HG03066 (cell line): ENCODE measurements at regions not wholly inside any gene's neighbourhood (a gene's known extent, or its start where the extent isn't known, plus 50 kb on each side); places are given as distances from the start of the nearest gene placed in this dataset.
"Not testable (repeated sequence)": the region's sequence is repeated elsewhere in the genome, so short reads cannot be mapped to it uniquely, and the experiment has no call there.

ENCODE experiments used
- ATAC-seq: cut with Tn5 transposase; IDR thresholded peaks from one replicate; pipeline ENCODE4 v1.9.1; 2021; ENCODE audit warnings: low read depth; ENCODE audit not compliant: unreplicated experiment

GRCh38 chr1:234772345-234773147, 162.6 kb upstream of the IRF2BP2 start:
- ATAC-seq, result peak; percentile 85

DNA sequence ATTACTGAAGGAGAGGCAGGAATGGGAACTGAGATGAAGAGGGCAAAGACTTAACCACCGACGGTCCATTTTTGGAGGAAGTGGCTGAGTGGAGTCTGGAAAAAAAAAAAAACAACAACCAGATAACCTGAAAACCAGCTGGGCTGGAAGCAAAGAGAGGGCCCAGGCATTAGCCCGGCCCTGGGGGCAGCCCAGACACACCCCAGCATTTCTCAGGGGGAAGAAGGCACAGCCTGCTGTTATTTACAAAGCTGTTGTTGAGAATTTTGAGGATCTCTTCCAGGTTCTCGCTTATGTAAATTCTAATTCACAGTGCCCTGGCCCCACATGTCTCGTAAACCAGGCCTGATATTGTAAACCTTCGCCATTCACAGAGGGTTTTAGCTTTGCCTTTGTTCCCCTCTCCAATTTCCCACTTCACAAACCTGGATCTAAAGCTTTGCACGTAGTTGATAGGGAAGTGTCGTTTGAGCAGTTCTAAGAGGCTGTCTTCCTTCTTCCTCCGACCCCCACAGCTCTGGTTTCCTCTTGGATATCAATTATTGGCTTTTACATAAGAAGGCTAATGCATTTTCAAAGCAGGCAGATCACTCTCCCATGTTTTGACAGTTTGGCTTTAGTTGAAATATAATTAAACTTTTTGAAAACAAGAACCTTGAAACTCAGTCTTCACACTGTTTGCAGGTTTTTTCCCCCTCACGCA, 161.8 kb upstream of the IRF2BP2 start:
- no peak for ATAC-seq

DNA sequence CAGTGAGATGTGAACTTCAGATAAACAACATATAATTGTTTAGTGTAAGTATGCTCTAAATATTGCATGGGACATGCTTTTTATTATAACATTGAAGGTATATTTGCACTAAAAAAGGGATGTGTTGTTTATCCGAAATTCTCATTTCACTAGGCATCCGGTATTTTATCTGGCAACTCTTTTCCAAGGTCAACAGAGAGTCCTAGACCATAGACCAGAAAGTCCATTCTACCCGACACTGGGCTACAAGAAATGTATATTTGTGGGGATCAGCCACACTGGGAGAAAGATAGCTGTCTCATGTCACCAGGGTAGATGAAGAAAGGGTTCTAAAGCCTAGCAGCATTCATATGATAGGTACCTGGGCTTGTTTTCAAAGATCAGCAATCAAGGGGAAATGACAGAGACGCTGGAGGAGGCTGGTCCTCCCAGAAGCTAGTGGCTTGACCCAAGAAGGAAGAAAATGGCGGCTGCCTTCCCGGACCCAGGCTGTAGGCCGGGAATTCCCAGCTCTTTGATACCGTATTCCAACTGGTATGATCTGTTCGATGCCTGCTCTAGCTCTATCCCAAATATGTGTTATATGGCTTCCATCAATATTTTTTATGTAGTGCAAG, 161.1 kb upstream of the IRF2BP2 start:
- no peak for ATAC-seq

- no peak for ATAC-seq
Measured at GRCh38 chr1:234769986-234770795, 160.2 kb upstream of the IRF2BP2 start.

DNA sequence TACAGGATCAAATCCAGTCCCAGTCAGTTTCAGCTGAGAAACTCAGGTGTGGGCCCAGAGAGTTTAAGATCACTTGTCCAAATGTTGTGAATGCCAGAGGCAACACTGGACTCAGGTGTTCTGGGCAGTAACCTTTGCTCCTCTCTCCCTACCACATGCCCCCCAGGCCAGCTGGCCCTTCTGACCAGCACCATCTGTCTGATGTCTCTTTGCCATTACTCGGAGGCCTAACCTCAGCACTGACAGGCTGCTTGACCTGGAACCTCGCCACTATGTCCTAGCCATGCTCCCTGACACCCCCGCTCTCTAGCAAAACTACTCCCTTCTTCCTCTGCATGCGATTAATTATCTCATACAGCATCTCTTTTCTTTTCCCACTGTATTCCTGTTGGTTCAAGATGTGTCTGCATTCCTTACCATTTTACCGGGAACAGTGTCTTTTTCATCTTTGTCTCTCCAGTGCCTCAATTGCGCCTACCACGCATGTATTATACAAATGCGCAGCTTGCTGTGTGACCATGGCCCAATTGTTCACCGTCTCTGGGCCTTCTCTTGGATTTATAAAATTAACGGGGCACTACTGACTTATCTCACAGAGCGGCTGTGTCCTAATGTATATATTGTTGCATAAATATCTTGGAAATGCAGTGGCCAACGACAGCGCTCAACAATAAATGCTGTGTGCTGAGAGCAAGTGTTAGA, 159.5 kb upstream of the IRF2BP2 start:
- ATAC-seq, result no peak

DNA sequence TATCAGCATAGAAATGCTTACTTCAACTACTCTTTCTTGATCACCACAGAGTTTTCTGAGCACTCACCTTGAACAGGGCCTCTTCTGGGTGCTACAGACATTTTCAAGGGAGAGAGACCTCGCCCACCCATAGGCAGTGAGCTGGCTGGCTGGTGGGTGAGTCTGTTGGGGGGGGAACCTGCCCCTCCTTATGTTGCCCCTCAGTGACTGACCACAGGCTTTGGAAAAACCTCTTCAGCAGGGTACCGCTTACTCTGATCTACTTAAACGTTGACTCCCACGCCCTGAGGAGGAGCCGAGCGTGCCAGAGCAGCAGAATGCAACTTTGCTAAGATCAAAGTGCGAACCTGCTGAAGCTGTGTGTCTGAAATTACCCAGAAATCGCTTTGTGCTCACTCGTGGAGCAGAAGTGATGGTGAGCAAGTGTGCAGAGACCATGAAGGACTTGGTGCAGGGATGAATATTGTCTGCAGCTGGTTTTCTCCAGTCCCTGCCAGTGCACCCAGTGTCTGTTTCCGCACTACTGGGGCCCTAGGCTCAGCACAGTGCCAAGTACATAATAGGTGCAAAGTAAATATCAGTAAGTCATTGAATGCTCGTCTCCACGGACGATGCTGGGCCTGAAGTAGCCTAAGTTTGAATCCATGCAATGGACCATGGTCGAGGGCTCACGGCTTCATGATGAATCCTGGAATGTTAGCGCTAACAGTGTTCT, 158.7 kb upstream of the IRF2BP2 start:
- ATAC-seq, result no peak

- ATAC-seq, result no peak
Measured at GRCh38 chr1:234768171-234768568, 158.2 kb upstream of the IRF2BP2 start.

DNA sequence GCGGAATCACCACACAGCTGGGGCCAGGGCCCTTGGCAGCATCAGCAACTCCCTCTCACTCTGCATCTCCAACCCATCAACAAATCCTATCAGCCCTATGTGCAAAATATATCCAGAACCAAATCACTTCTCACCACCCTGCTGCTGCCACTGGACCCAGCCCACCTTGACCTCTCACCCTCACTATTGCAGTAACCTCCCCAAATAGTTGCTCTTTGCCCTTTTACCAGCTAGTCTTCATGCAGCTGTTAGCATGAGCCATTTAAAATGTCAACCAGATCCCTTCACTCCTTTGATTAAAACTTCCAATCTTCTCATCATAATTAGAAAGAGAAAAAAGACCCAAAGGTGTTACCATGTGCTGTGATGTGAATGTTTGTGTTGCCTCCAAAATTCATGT, 155.7 kb upstream of the IRF2BP2 start:
- ATAC-seq, result no peak

- ATAC-seq, result no peak
Measured at GRCh38 chr1:234765181-234765580, 155.2 kb upstream of the IRF2BP2 start.

DNA sequence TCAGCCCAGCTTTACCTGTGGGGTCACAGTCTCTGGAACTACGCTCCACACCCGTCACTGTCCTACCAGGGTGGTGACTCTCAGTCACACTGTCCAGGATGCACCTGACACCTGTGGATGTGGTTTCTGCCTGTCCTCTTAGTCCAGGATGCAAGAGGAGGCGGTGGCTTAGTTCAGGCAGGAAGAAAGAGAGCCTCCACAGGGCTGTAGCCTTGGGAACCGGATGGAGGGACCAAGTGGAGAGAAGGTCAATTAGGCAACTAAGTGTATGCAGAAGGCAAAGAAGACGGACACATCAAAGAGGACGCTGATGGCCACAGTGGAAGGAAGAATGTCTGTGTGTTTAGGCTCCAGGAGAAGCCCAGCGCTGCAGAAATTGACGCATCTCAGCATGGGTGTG, 153.9 kb upstream of the IRF2BP2 start:
- ATAC-seq, result no peak

DNA sequence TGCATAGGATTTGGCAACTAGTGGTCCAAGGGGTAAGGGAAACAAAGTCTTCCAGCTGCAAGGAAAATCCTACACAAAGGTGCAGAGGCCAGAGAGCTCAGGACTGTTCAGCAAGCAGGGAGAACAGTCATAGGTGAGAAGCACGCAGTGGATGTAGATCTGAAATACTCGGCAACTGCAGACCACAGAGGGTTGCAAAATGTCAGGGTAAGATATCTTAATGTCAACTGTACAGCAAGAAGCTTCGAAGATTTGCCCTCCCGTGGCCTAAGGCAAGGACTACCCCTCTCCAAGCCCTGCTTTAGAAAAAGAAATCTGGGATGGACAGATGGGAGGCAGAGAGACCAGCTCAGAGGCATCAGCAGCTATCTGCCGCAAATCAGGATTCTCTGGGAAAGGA, 153.4 kb upstream of the IRF2BP2 start:
- ATAC-seq, result no peak

- ATAC-seq, result not testable (repeated sequence)
Measured at GRCh38 chr1:234762127-234762526, 152.1 kb upstream of the IRF2BP2 start.

- no peak for ATAC-seq
Measured at GRCh38 chr1:234760303-234760723, 150.3 kb upstream of the IRF2BP2 start.

DNA sequence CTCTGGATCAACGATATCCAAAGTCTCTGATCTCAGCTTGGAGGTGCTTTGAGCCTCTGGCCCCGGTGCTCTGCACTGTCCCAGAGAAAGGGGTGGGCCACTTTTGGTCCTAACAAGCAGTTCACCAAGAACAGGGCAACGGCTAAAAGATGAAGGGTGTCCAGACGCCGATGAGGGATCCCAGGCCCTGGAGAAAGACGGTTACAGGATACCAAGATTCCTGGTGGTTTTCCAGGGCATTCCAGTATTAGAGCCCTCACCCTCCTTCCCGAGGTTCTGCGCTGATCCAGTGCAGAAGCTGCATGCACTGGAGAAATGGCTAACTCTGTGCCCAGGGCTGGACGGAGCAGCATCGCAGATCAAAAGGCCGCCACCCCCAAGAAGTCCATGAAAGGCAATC, 149.9 kb upstream of the IRF2BP2 start:
- no peak for ATAC-seq

GRCh38 chr1:234758851-234759250, 148.9 kb upstream of the IRF2BP2 start:
- ATAC-seq, result no peak

DNA sequence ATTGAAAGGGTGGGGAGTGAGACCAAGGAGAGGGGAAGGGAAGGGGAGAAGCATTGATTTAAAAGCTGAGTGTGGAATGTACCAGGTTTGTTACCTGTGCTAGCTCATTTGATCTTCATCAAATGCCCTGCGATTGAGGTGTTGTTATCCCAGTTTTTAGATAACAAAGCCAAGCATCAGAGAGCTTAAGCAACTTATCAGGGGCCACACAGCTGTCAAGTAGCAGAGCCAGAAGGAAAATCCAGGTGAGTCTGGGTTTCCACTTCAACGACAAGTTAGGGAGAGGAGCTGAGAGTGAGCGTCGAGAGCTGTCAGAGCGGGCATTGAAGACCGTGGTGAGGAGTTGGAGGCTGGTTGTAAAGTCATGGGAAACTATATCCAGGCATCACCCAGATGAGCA, 146.9 kb upstream of the IRF2BP2 start:
- no peak for ATAC-seq

DNA sequence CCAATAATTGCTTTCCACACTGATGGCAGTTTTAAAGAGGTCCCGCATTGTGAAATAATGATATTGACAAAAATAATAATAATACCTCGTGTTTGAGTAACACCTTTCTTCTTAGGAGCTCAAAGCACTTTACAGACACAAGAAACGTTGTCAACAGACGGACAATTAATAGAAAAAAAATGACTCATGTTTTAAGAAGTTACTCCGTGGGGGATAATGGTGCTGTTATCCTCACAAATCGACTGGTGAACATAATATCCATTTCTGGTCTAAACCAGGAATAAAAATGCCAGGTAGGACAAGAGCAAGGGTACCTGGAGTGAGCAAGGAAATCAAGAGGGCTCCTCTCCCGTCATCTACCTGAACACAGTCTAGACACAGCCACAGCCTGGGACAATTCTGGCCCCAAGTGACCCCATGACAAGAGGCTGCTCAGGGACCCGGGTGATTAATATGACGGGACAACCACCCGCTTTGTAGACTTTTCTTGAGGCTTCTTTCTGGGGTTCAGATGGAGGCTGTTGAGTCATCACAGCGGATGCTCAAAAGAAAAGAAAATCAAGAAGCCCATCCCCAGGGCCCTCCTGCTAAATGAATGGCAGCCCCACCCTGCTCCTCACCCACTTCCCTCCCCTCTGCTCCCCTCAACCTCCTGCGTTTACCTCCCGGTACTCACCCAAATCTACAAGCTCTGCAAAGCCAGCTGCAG, 146.2 kb upstream of the IRF2BP2 start:
- ATAC-seq, result no peak

DNA sequence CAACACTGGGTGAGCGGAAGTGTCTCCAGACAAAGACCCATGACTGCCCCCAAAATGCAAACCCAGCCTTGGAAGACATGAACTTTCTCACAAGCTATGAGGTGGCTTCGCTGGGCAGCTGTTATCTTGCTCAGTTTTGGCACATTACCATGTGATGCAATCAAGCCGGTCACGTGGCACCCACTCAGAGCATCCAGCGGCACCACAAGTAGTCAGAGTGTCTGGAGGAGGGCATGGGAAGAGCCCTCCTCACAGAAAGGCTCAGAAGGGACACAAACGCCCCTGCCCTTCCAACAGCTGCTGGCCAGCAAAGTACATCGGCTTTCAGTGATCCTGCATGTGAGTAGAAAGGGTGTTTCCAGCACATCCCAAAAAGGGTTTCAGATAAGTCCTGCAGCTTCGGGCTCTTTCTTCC, 145.5 kb upstream of the IRF2BP2 start:
- no peak for ATAC-seq

- ATAC-seq, result no peak
Measured at GRCh38 chr1:234753979-234754378, 144.0 kb upstream of the IRF2BP2 start.
